ENCODE measurements at regions not wholly inside any gene's neighbourhood (a gene's known extent, or its start where the extent isn't known, plus 50 kb on each side); places are given as distances from the start of the nearest gene placed in this dataset.

DNA sequence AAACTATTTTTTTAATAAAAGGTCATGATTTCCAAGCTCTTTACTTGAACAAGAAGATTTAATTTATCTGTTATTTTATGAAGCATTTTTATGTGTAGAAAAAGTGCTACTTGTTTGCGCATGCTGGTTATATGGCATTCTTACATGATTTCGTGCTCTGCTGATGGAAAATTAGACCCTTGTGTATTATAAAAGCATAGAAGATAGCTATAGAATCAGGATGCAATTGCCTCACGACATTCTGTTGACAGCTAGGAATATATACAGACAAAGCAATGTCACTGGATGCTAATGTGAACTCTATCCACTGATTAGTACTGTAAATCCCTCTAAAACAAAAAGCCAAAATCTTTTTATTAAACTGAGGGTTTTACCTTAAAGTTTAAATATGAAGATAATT is 255.9 kb downstream of the MDFIC start:
- dilution Hi-C loops (cut with HindIII; ENCODE audit: low sequenced_read_pairs, unreplicated experiment) (no loop called here), intact Hi-C loops (cut with micrococcal nuclease) (no loop called here), in situ Hi-C loops (cut with MboI; ENCODE audit: low sequenced_read_pairs) (no loop called here)
- Histone ChIP-seq H3K79me1 (ENCODE audit: low read depth in 1 of 2, low read length in 2 of 2) (no peaks in the 10 kb centered on the region), H3K36me3 (ENCODE audit: control insufficient read depth, insufficient read depth, low read length) (no peaks in the 10 kb centered on the region), H2BK20ac (ENCODE audit: low read depth, low read length) (no peak overlapping the region), H3K14ac (replicated peaks; ENCODE audit: low read depth, low read length) (no peak overlapping the region), H4K91ac (ENCODE audit: insufficient read depth, low read depth, low read length) (no peak overlapping the region), H2BK120ac (ENCODE audit: low read depth, low read length) (no peak overlapping the region), H3K23ac (ENCODE audit: low read depth, low read length) (no peak overlapping the region), H3K4me2 (ENCODE audit: low read depth, low read length) (no peak overlapping the region), H3K4me1 (ENCODE audit: control insufficient read depth, insufficient read depth, low read length) (no peaks in the 10 kb centered on the region), H4K5ac (ENCODE audit: low read depth, low read length) (no peak overlapping the region), H3K9me1 (ENCODE audit: insufficient read depth, low read length) (no peaks in the 10 kb centered on the region), H2BK15ac (ENCODE audit: low read depth, low read length) (no peak overlapping the region), H3K56ac (ENCODE audit: extremely low read depth, insufficient read depth, low read length) (no peak overlapping the region), H4K20me1 (ENCODE audit: insufficient read depth, low read length) (no peaks in the 10 kb centered on the region), H3K27ac (ENCODE audit: insufficient read depth, low read length) (no peak overlapping the region), H4K8ac (ENCODE audit: low read depth in 2 of 2, low read length in 2 of 2) (no peak overlapping the region), H2AFZ (replicated peaks; ENCODE audit: low read length, poor library complexity) (no peak overlapping the region), H3K27me3 (ENCODE audit: control insufficient read depth, insufficient read depth, low read length) (no peaks in the 10 kb centered on the region), H2AK9ac (replicated peaks; ENCODE audit: low read depth, low read length, poor library complexity) (no peak overlapping the region), H2BK5ac (ENCODE audit: low read depth, low read length, poor library complexity, severe bottlenecking) (no peak overlapping the region), H3K4ac (ENCODE audit: low read depth, low read length) (no peak overlapping the region), H3K18ac (ENCODE audit: low read depth, low read length) (no peak overlapping the region), H2AK5ac (ENCODE audit: low read depth, low read length) (no peak overlapping the region), H3K9ac (ENCODE audit: low read depth, low read length) (no peak overlapping the region), H3K4me3 (ENCODE audit: insufficient read depth, low read depth, low read length) (no peak overlapping the region), H3K9me3 (ENCODE audit: control insufficient read depth, insufficient read depth, low read length) (no peaks in the 10 kb centered on the region)
- BruUV-seq (replicated peaks), result no TSS peak
- ChIA-PET POLR2A (ENCODE audit: unreplicated experiment) (no interaction called here), CTCF (interaction anchor here (0.6 kb wide), 1 partner anchor 558 kb away, joined by 4 read pairs; no protein-coding TSS in a partner anchor)
- DNase-seq (no peak), ATAC-seq (ENCODE audit: low read depth) (no peak)
- WGBS, 2 experiments (ENCODE audit: extremely low coverage in 2 of 2, insufficient read length in 1 of 2), result no CpG with 5 or more reads among the region's 3 CpGs
- no peak for TF ChIP-seq MXI1 (IDR thresholded peaks at IDR 0.05; ENCODE audit: borderline replicate concordance, low read depth, low read length)
- TF ChIP-seq, protein P1, sequence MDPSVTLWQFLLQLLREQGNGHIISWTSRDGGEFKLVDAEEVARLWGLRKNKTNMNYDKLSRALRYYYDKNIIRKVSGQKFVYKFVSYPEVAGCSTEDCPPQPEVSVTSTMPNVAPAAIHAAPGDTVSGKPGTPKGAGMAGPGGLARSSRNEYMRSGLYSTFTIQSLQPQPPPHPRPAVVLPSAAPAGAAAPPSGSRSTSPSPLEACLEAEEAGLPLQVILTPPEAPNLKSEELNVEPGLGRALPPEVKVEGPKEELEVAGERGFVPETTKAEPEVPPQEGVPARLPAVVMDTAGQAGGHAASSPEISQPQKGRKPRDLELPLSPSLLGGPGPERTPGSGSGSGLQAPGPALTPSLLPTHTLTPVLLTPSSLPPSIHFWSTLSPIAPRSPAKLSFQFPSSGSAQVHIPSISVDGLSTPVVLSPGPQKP (IDR thresholded peaks at IDR 0.05; ENCODE audit: borderline replicate concordance, low read depth, low read length), result no peak
- no peak for TF ChIP-seq NFE2L2 (IDR thresholded peaks at IDR 0.05; ENCODE audit: low read depth, low read length)
- TF ChIP-seq FOS (IDR thresholded peaks at IDR 0.05; ENCODE audit: low read depth, low read length), result no peak
- no peak for TF ChIP-seq RAD21 (IDR thresholded peaks at IDR 0.05; ENCODE audit: low read length)
- no peak for TF ChIP-seq CTCF (conservative IDR thresholded peaks at IDR 0.05; ENCODE audit: low read depth, low read length)
- no peak for TF ChIP-seq CEBPB (IDR thresholded peaks at IDR 0.05; ENCODE audit: low read depth, low read length)
- TF ChIP-seq MAZ (IDR thresholded peaks at IDR 0.05; ENCODE audit: borderline replicate concordance, low read depth, low read length), result no peak
- no peak for TF ChIP-seq RCOR1 (IDR thresholded peaks at IDR 0.05; ENCODE audit: insufficient replicate concordance, low read length)
- no peak for TF ChIP-seq POLR2A (IDR thresholded peaks at IDR 0.05; ENCODE audit: low read depth, low read length)
- no peak for TF ChIP-seq RFX5 (IDR thresholded peaks at IDR 0.05; ENCODE audit: low read depth, low read length)
- no peak for TF ChIP-seq MAFK (IDR thresholded peaks at IDR 0.05; ENCODE audit: low read depth, low read length)
- no peak for TF ChIP-seq CHD1 (IDR thresholded peaks at IDR 0.05; ENCODE audit: low read depth, low read length)
